H1 (cell line): ENCODE measurements at regions not wholly inside any gene's neighbourhood (a gene's known extent, or its start where the extent isn't known, plus 50 kb on each side); places are given as distances from the start of the nearest gene placed in this dataset.

Experiments
- CBX8 ChIP-seq: fragments of 300-800, 300-1000 bp; sonication (generic); IDR thresholded peaks from 2 replicates; pipeline ENCODE4 v1.7.1; 2016; ENCODE audit warnings: low read depth, low read length, borderline replicate concordance
- HDAC2 ChIP-seq, 2 experiments: fragments of 300-600 bp in 1 of 2; sonication (generic) in 1 of 2; IDR thresholded peaks; 2 replicates each; pipeline ENCODE4 v1.6.1; 2011 to 2012; ENCODE audit warnings: low read depth in 2 of 2, low read length in 2 of 2, mild to moderate bottlenecking in 2 of 2, moderate library complexity in 2 of 2, borderline replicate concordance in 1 of 2, inconsistent platforms in 1 of 2
- TF ChIP-seq, protein P1 (sequence below): IDR thresholded peaks from 2 replicates; pipeline ENCODE4 v1.6.1; 2012; ENCODE audit warnings: inconsistent platforms

DNA sequence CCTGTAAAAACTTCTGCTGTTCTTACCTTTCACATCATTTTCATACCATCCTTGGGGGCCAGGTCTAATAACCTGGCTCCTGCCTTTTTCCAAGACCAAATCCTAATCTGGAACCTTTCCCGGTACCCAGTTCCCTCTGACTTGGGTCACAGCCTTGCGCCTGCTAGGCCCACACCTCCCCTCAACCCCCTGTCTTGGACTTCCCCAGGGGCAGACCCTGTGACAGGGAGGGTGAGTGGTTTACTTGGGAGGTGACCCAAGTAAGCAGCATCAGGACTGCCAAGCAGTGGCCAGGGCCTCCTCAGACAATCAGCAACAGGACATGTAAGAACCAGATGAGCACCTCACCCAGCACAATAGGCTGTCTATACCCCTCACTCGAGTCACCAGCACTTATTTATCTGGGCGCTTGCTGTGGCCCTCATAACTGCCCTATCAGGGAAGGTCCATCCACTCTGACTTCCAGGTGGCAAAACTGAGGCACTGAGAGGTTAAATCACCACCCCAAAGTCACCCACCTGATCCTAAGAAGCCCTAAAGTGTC is 124.7 kb downstream of the MATN1 start:
- no peak for TF ChIP-seq HDAC2 (IDR thresholded peaks at IDR 0.05; ENCODE audit: borderline replicate concordance in 1 of 2, low read depth in 2 of 2, low read length in 2 of 2)
- TF ChIP-seq, protein P1, sequence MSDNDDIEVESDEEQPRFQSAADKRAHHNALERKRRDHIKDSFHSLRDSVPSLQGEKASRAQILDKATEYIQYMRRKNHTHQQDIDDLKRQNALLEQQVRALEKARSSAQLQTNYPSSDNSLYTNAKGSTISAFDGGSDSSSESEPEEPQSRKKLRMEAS = no peak
- no peak for TF ChIP-seq CBX8
